ENCODE measurements at regions not wholly inside any gene's neighbourhood (a gene's known extent, or its start where the extent isn't known, plus 50 kb on each side); places are given as distances from the start of the nearest gene placed in this dataset.

DNA sequence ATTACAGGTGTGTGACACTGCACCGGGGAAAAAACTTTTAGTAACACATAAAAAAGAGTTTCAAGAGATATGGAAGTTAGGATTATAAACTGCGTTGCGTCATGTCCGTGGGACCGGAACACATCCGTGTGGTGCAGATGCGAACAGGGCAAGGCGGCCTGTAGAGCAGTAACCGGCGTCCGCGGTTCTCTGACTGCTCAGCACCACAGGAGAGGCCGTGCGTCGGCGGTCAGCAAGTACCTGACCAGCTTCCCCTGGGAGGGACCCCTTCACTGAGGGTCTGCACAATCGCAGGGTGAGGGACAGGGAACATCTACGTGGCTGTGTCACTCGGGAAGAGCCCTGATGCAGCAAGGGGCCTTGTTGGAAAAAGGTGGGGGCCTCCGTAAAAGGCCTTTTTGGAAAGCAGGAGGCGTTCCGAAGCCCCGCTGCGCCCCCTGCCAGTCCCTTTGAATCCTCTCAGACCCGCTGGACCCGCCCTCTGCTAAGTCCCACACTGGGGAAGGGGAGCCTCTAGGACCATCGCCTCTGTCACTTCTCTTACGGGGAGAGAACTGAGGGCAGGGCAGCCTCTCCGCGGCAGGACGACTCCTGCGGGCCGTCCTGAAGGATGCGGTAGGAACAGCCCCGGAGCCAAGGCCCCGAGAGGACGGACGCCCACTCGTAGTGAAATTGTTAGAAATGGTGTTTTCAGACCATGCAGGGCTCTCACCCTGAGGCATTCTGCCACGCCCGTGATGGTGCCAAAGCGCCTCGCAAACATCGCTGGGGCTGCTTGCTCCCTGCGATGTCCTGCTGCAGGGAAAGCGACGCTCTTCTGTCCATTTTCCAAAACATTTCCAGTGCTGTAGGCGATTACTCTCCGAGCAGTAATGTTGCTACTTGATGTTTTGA is 771.6 kb upstream of the COBL start:
- DNase-seq (ENCODE audit: low spot score), result no peak
- TF ChIP-seq, protein P1, sequence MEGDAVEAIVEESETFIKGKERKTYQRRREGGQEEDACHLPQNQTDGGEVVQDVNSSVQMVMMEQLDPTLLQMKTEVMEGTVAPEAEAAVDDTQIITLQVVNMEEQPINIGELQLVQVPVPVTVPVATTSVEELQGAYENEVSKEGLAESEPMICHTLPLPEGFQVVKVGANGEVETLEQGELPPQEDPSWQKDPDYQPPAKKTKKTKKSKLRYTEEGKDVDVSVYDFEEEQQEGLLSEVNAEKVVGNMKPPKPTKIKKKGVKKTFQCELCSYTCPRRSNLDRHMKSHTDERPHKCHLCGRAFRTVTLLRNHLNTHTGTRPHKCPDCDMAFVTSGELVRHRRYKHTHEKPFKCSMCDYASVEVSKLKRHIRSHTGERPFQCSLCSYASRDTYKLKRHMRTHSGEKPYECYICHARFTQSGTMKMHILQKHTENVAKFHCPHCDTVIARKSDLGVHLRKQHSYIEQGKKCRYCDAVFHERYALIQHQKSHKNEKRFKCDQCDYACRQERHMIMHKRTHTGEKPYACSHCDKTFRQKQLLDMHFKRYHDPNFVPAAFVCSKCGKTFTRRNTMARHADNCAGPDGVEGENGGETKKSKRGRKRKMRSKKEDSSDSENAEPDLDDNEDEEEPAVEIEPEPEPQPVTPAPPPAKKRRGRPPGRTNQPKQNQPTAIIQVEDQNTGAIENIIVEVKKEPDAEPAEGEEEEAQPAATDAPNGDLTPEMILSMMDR (IDR thresholded peaks at IDR 0.05; ENCODE audit: poor library complexity, severe bottlenecking), result no peak

DNA sequence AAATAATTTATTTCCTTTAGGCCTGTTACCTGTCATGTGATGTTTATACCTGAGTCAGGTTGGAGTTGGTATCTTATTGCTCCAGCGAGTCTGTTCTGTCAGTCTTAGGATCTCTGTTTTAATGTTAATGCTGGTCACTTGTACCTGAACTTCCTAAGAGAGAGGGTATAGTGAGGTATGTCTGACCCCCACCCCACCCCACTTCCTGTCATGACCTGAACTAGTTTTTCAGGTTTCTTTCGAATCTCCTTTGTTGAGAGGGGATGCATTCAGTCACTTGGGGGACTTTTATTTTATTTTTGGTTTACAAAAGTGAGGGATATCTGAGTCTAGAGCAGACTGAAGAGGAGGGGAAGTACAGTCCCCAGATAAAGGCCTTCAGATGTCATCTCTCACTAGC is 769.0 kb upstream of the COBL start:
- Histone ChIP-seq H3K27ac (ENCODE audit: poor library complexity, severe bottlenecking) (no peak overlapping the region), H3K36me3 (ENCODE audit: low read depth) (no peaks in the 10 kb centered on the region), H3K4me1 (ENCODE audit: insufficient read depth, poor library complexity, severe bottlenecking) (no peaks in the 10 kb centered on the region), H3K4me3 (ENCODE audit: severe bottlenecking) (no peak overlapping the region), H3K9me3 (ENCODE audit: severe bottlenecking) (no peaks in the 10 kb centered on the region), H3K27me3 (ENCODE audit: insufficient read depth, poor library complexity, severe bottlenecking) (peaks cover 22% of the 10 kb centered on the region)
- DNase-seq (ENCODE audit: low spot score) (no peak), ATAC-seq (ENCODE audit: low read depth) (no peak)
- TF ChIP-seq, protein P1 (IDR thresholded peaks at IDR 0.05; ENCODE audit: poor library complexity, severe bottlenecking), result no peak

More for the DNA sequence above, 771.6 kb upstream of the COBL start:
- no peak overlapping the region for H3K4me3 ChIP-seq (ENCODE audit: severe bottlenecking)
- no peaks in the 10 kb centered on the region for H3K4me1 ChIP-seq (ENCODE audit: insufficient read depth, poor library complexity, severe bottlenecking)
- H3K36me3 ChIP-seq (ENCODE audit: low read depth), result no peaks in the 10 kb centered on the region
- peaks cover 22% of the 10 kb centered on the region for H3K27me3 ChIP-seq (ENCODE audit: insufficient read depth, poor library complexity, severe bottlenecking)
- no peak overlapping the region for H3K27ac ChIP-seq (ENCODE audit: poor library complexity, severe bottlenecking)
- no peaks in the 10 kb centered on the region for H3K9me3 ChIP-seq (ENCODE audit: severe bottlenecking)
- ATAC-seq (ENCODE audit: low read depth), result no peak

DNA sequence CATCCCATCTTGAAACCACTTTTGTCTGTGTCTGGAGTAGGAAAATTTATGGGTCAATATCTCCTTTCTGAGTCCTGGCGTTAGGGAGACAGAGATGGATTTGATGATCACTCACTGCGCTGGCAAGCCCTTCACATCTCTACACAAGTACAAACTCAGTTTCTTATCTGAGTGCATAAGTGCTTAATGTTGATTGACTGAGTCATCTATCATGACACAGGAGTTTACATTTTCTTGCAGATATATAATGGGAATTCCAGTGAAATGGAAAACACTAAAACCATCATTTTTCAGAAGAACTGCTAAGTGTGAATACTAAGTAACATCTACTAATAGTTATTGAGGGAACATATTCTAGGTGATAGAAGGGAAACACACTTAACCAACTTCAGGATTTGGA is 763.9 kb upstream of the COBL start:
- no peaks in the 10 kb centered on the region for H3K4me1 ChIP-seq (ENCODE audit: insufficient read depth, poor library complexity, severe bottlenecking)
- DNase-seq (ENCODE audit: low spot score) (no peak), ATAC-seq (ENCODE audit: low read depth) (no peak)
- no peaks in the 10 kb centered on the region for H3K27me3 ChIP-seq (ENCODE audit: insufficient read depth, poor library complexity, severe bottlenecking)
- TF ChIP-seq, protein P1 (IDR thresholded peaks at IDR 0.05; ENCODE audit: poor library complexity, severe bottlenecking), result no peak
- no peaks in the 10 kb centered on the region for H3K36me3 ChIP-seq (ENCODE audit: low read depth)
- no peaks in the 10 kb centered on the region for H3K9me3 ChIP-seq (ENCODE audit: severe bottlenecking)
- H3K4me3 ChIP-seq (ENCODE audit: severe bottlenecking), result no peak overlapping the region
- no peak overlapping the region for H3K27ac ChIP-seq (ENCODE audit: poor library complexity, severe bottlenecking)

DNA sequence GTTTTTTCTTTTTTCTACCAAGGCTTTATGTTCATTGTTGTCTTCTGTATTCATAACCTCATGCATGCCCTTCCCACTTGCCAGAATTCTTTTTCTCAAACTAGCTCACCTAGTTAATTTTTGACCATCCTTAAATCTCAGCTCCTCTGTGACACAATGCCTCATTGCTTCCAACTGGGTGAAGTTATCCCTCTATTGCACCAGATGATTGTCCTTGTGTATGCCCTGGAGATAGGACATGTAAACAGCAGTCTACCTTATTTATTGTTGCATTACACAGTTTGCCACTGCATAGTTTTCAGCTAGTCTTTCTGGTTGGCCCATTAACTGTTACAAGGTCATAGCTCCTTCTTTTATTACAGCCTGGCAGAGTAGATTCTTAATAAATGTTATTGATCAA is 763.1 kb upstream of the COBL start:
- ATAC-seq (ENCODE audit: low read depth) (no peak), DNase-seq (ENCODE audit: low spot score) (no peak)
- Histone ChIP-seq H3K4me1 (ENCODE audit: insufficient read depth, poor library complexity, severe bottlenecking) (no peaks in the 10 kb centered on the region), H3K27ac (ENCODE audit: poor library complexity, severe bottlenecking) (no peak overlapping the region), H3K4me3 (ENCODE audit: severe bottlenecking) (no peak overlapping the region), H3K36me3 (ENCODE audit: low read depth) (no peaks in the 10 kb centered on the region), H3K27me3 (ENCODE audit: insufficient read depth, poor library complexity, severe bottlenecking) (no peaks in the 10 kb centered on the region), H3K9me3 (ENCODE audit: severe bottlenecking) (no peaks in the 10 kb centered on the region)
- TF ChIP-seq, protein P1 (IDR thresholded peaks at IDR 0.05; ENCODE audit: poor library complexity, severe bottlenecking), result no peak

DNA sequence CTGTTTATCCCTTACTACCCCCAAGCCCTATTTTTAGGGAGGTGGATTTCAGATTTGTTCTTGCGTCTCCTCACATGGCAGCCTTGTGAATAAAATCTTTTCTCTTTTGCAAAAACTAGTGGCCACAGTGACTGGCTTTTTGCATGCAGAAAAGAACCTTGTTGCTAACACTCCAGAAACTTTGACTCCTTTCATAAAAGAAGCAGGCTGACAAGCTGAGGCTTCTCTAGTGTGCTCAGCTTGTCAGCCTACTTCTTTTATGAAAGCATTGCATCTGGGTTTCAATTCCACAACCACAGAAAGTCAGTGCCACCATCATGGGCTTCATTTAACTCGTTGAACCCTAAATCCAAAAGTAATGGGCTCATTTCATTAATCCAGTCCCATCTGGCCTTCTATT is 761.0 kb upstream of the COBL start:
- Histone ChIP-seq H3K4me1 (ENCODE audit: insufficient read depth, poor library complexity, severe bottlenecking) (no peaks in the 10 kb centered on the region), H3K36me3 (ENCODE audit: low read depth) (no peaks in the 10 kb centered on the region), H3K9me3 (ENCODE audit: severe bottlenecking) (no peaks in the 10 kb centered on the region), H3K27me3 (ENCODE audit: insufficient read depth, poor library complexity, severe bottlenecking) (no peaks in the 10 kb centered on the region), H3K27ac (ENCODE audit: poor library complexity, severe bottlenecking) (no peak overlapping the region), H3K4me3 (ENCODE audit: severe bottlenecking) (no peak overlapping the region)
- DNase-seq (ENCODE audit: low spot score) (no peak), ATAC-seq (ENCODE audit: low read depth) (no peak)
- TF ChIP-seq, protein P1 (IDR thresholded peaks at IDR 0.05; ENCODE audit: poor library complexity, severe bottlenecking), result no peak

Measured in RWPE2 (cell line).